Activated CD4-positive, alpha-beta memory T cell treated with anti-CD3 and anti-CD28 coated beads for 36 hours (primary cell): ENCODE measurements at regions not wholly inside any gene's neighbourhood (a gene's known extent, or its start where the extent isn't known, plus 50 kb on each side); places are given as distances from the start of the nearest gene placed in this dataset.
"Not testable (repeated sequence)": the region's sequence is repeated elsewhere in the genome, so short reads cannot be mapped to it uniquely, and the experiment has no call there.

Experiments used
- CTCF ChIA-PET: fragments of 350-600 bp; sonication (Branson Sonifier 250); formaldehyde crosslinking; loops from one replicate; lab custom pipeline; 2021; ENCODE audit warnings: antibody characterized with exemption, inconsistent platforms; lab: Charles Lee
- POLR2A ChIA-PET: fragments of 350-600 bp; sonication (Branson Sonifier 250); formaldehyde crosslinking; loops from one replicate; lab custom pipeline; 2021; ENCODE audit warnings: antibody characterized with exemption; lab: Charles Lee
- DNase-seq: peaks from one replicate; pipeline ENCODE4 v3.0.0-alpha.2; 2020
- H3K27ac Mint-ChIP-seq: one replicate; pipeline ENCODE4 v1.8.0; 2021; ENCODE audit warnings: mixed read lengths
- H3K27me3 Mint-ChIP-seq: one replicate; pipeline ENCODE4 v1.8.0; 2021; ENCODE audit warnings: mixed read lengths
- H3K36me3 Mint-ChIP-seq: one replicate; pipeline ENCODE4 v1.8.0; 2021; ENCODE audit warnings: mixed read lengths
- H3K4me1 Mint-ChIP-seq: one replicate; pipeline ENCODE4 v1.8.0; 2021; ENCODE audit warnings: low read depth, mixed read lengths
- H3K4me3 Mint-ChIP-seq: one replicate; pipeline ENCODE4 v1.8.0; 2021; ENCODE audit warnings: mild to moderate bottlenecking, mixed read lengths
- H3K9me3 Mint-ChIP-seq: one replicate; pipeline ENCODE4 v1.8.0; 2021; ENCODE audit warnings: mixed read lengths
- intact Hi-C: fragments of 100-400 bp; cut with micrococcal nuclease; formaldehyde crosslinking; loops from one replicate; pipeline ENCODE4 v1.15.1; 2023

DNA sequence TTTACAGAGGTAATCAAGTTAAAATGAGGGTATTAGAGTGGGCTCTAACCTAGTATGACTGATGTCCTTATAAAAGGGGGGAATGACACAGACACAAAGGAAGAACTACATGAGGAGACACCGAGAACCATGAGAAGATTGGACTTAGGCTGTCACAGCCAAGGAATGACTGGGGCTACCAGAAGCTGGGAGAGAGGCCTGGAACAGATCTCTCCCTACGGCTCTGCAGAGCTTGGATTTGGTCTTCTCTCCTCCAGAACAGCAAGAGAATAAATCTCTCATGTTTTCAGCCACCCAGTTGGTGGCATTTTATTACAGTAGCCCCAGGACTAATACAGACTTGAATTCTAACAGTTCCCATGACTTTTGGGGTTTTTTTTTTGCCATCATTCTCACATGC lies 110.8 kb downstream of the PSMG1 start:
- no peaks in the 10 kb centered on the region for H3K36me3 Mint-ChIP-seq
- no peak overlapping the region for H3K27ac Mint-ChIP-seq
- ChIA-PET CTCF (no interaction called here), POLR2A (no interaction called here)
- H3K4me1 Mint-ChIP-seq, result no peaks in the 10 kb centered on the region
- peaks cover 10% of the 10 kb centered on the region for H3K9me3 Mint-ChIP-seq
- no peak for DNase-seq
- peaks cover 6% of the 10 kb centered on the region for H3K27me3 Mint-ChIP-seq
- intact Hi-C loops, result no loop called here
- no peak overlapping the region for H3K4me3 Mint-ChIP-seq

DNA sequence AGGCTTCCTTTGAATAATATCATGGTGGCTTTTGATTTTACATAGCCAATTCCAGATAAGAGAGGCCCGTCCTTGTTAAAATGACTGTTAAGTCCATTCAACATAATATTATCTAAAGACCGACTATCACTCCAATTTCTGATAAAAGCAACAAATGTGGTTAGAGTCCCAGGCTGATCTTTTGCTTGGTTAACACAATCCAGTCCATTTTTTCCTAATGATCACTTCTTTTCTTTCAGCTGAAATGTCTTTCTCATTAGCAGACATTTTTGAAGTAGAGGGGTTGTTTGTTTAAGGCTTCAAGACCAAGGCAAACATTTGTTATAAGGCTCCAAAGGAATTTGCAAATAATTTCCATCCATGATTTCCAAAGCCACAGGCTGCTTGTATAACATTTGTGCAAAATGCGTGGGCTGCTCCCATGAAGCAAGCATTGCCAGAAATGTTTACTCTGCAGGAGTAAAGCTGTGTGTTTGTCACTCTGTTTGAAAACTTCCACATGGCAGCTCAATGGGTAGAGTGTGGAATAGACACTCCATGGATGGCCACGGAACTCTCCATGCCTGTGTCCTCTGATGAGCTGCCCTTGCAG lies 111.5 kb downstream of the PSMG1 start:
- CTCF ChIA-PET, result no interaction called here
- Mint-ChIP-seq H3K9me3 (peaks cover 10% of the 10 kb centered on the region), H3K4me1 (no peaks in the 10 kb centered on the region), H3K27me3 (peaks cover 3% of the 10 kb centered on the region), H3K4me3 (no peak overlapping the region), H3K36me3 (no peaks in the 10 kb centered on the region), H3K27ac (no peak overlapping the region)
- intact Hi-C loops, result no loop called here
- POLR2A ChIA-PET, result no interaction called here
- no peak for DNase-seq

DNA sequence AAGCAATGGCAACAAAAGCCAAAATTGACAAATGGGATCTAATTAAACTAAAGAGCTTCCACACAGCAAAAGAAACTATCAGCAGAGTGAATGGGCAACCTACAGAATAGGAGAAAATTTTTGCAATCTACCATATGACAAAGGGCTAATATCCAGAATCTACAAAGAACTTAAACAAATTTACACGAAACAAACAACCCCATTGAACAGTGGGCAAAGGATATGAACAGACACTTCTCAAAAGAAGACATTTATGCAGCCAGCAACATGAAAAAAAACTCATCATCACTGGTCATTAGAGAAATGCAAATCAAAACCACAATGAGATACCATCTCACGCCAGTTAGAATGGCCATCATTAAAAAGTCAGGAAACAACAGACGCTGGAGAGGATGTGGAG lies 113.4 kb downstream of the PSMG1 start:
- H3K9me3 Mint-ChIP-seq, CTCF ChIA-PET, H3K27me3 Mint-ChIP-seq, H3K27ac Mint-ChIP-seq, intact Hi-C loops, H3K36me3 Mint-ChIP-seq, POLR2A ChIA-PET, DNase-seq, H3K4me3 Mint-ChIP-seq, H3K4me1 Mint-ChIP-seq: not testable (repeated sequence)

DNA sequence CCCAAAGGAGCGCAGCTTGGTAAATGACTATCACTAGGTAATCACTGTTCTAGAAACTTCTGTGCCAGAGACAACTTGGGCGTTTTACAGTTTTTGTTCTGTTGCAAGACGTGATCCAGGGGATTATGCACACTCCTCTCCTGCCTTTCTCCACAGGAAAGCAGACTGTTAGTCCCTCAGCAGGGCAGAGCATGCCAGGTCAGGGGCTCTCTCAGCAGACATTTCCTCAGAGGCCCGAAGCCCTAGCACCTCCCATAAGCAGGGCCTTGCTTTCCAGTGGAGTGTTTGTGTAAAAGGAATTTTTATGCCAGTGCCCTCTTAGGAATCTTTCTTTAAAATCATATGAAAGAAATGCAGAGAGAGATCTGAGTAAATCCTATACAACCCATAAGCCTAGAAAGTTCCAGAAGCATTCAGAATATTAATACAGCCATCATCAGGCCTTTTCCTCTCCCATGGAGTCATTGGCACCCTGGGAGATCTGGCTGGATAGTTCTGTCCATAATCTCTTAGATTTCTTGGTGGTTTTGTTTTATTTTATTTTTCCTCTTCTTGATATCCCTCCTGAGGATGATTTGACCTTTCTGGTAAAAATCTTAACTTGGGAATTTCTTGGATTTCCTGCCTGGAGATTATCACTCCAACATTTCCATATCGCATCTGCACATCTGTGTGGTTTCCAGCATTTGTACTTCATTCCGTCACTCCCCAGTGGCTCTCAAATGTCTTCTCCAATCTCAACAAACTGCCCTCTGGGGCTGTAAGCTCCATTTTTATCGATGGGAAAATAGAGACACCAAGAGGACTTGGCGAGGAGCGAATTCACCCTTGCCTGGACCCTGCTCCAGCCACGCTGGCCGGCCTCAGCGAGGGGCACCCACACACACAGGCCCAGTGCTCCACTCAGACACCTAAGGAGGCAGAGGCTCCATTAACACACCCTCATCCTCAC lies 116.1 kb downstream of the PSMG1 start:
- Mint-ChIP-seq H3K4me1 (no peaks in the 10 kb centered on the region), H3K9me3 (no peaks in the 10 kb centered on the region), H3K27ac (no peak overlapping the region), H3K27me3 (peaks cover 2% of the 10 kb centered on the region), H3K4me3 (no peak overlapping the region), H3K36me3 (no peaks in the 10 kb centered on the region)
- CTCF ChIA-PET, result no interaction called here
- intact Hi-C loops, result no loop called here
- DNase-seq, result no peak
- POLR2A ChIA-PET, result no interaction called here

DNA sequence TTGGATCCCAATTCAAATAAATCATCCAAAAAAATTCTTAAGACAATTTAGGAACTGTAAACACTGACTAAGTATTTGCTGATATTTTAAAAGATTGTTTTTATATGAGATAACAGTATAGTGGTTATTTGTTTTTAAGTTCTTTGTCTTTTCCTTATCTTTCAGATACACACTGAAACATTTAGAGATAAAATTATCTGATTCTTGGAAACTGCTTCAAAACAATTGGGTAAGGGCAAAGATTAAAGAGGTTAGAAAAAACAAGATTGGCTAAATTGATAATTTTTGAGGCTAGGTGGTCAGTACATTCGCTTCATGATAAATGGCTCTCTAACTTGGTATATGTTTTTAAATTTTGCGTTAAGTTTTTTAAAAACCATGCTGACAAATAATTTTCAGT lies 117.3 kb downstream of the PSMG1 start:
- POLR2A ChIA-PET, result no interaction called here

DNA sequence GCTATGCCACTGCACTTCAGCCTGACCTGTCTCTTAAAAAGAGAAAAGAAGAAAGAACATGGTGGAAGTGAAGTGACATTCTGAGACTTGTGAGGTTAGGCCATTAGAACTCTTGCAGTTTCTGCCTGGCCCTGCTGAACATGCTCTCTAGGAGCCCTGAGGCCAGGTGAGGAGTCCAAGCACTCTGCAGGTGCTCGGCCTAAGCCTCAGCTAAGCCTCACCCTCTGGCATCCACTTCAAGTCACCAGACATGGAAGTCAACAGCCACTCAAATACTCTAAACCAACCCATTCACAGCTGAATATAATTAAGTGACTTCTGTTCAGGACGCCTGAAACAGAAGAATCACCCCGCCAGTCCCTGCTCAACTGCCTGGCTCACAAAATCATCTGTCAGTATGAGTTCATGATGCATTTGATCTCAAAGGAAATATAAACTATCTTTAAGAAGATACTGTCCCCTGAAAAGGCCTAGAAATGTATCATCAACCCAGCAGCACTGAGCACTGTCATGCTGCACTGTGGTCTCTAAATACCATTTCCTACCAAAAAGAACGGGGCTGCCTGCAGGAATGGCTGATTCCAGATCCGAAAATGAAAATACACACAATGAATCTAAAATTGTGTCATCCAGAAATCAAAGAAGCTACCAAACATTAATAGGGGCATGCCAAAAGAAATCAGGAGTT lies 118.8 kb downstream of the PSMG1 start:
- POLR2A ChIA-PET, result no interaction called here
- H3K27me3 Mint-ChIP-seq, result no peaks in the 10 kb centered on the region
- no peaks in the 10 kb centered on the region for H3K36me3 Mint-ChIP-seq
- H3K4me1 Mint-ChIP-seq, result no peaks in the 10 kb centered on the region
- no peaks in the 10 kb centered on the region for H3K9me3 Mint-ChIP-seq
- intact Hi-C loops, result no loop called here
- DNase-seq, result no peak
- no peak overlapping the region for H3K27ac Mint-ChIP-seq
- no peak overlapping the region for H3K4me3 Mint-ChIP-seq
- CTCF ChIA-PET, result no interaction called here

More for the DNA sequence above, 117.3 kb downstream of the PSMG1 start:
- Mint-ChIP-seq H3K9me3 (no peaks in the 10 kb centered on the region), H3K4me1 (no peaks in the 10 kb centered on the region), H3K27me3 (peaks cover 2% of the 10 kb centered on the region), H3K36me3 (no peaks in the 10 kb centered on the region), H3K4me3 (no peak overlapping the region), H3K27ac (no peak overlapping the region)
- intact Hi-C loops, result no loop called here
- CTCF ChIA-PET, result no interaction called here
- no peak for DNase-seq

DNA sequence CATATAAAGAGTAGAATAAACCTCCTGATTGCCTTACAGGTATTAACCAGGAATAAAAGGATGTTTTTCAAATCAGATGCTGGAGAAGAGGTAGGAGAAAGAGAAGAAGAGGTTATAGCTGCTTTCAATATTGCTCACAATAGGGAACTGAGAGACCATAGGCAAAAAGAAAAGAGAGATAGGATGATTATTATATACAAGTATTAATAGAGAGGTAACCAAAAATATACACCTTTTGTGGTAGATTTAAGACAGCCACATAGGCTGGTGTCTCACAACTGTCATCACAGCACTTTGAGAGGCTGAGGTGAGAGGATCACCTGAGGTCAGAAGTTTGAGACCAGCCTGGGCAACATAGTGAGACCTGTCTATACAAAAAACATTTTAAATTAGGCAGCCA lies 119.7 kb downstream of the PSMG1 start:
- Mint-ChIP-seq H3K36me3 (no peaks in the 10 kb centered on the region), H3K27ac (no peak overlapping the region), H3K4me1 (no peaks in the 10 kb centered on the region), H3K4me3 (no peak overlapping the region), H3K9me3 (no peaks in the 10 kb centered on the region), H3K27me3 (no peaks in the 10 kb centered on the region)
- DNase-seq, result no peak
- intact Hi-C loops, result no loop called here
- ChIA-PET CTCF (no interaction called here), POLR2A (no interaction called here)

DNA sequence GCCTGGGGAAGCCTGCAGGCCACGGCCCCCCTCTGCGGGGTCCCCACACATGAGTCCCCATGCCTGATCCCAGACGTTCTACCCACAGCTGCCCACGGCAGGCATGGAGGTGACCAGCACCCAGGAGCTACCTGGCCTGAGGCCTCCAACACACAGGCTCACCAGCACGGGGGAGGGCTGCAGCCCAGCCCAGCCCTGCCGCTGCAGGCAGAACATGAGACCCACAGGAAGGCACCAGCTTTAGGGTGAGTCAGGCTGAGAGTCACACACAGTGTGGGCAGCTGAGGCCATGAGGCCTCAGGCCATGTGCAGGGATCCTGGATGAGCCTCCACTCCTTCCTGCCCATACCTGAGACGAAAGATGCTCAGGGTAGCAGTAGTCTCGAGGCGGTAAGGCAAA lies 121.1 kb downstream of the PSMG1 start:
- CTCF ChIA-PET, result no interaction called here
- peaks cover 1% of the 10 kb centered on the region for H3K27me3 Mint-ChIP-seq
- POLR2A ChIA-PET, result no interaction called here
- H3K9me3 Mint-ChIP-seq, result no peaks in the 10 kb centered on the region
- no peak overlapping the region for H3K27ac Mint-ChIP-seq
- H3K36me3 Mint-ChIP-seq, result no peaks in the 10 kb centered on the region
- no peaks in the 10 kb centered on the region for H3K4me1 Mint-ChIP-seq
- intact Hi-C loops, result no loop called here
- no peak overlapping the region for H3K4me3 Mint-ChIP-seq
- no peak for DNase-seq

DNA sequence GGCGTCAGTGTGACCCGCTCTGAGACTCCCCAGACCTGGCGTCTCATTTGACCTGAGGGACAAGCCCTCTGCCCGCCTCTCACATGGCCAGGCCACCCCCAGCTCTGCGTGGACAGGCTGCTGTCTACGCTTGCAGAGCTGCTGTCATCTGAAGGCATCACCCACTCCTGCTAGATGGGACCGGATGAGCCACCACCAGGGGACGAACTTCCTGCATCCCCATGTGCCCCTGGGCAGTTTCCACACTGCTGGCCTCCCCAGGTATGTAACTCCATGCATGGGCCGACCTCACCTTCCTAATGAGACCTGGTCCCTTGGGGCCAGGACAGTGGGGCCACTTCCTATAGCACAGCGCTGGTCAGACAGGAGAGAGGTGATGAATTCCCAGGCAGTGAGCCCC lies 121.5 kb downstream of the PSMG1 start:
- POLR2A ChIA-PET, result no interaction called here
- Mint-ChIP-seq H3K4me1 (no peaks in the 10 kb centered on the region), H3K9me3 (no peaks in the 10 kb centered on the region), H3K27ac (no peak overlapping the region), H3K27me3 (peaks cover 1% of the 10 kb centered on the region), H3K4me3 (no peak overlapping the region), H3K36me3 (no peaks in the 10 kb centered on the region)
- CTCF ChIA-PET, result no interaction called here
- intact Hi-C loops, result no loop called here
- no peak for DNase-seq

DNA sequence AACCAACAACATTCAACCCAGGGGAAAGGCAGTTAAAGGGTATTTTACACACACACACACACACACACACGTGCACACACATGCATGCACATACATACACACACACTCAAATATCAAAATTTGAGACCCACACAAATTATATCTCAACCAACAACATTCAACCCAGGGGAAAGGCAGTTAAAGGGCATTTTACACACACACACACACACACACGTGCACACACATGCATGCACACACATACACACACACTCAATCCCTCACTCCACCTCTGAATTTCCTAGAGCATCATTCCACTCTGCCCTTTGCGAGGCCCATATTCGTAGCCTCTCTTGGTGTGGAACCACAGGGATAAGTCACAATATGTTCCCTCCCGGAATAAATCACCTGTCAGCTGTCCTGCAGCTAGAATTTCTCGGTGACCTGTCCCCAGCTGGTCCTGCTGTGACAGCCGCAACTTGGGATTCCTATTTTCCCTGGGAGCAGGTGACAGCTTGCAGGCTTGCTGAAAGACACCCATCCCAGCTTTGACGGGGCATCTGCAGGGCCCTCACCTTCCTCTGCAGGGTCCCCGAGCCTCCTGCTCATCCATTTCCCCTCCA lies 122.7 kb downstream of the PSMG1 start:
- H3K9me3 Mint-ChIP-seq, result no peaks in the 10 kb centered on the region

DNA sequence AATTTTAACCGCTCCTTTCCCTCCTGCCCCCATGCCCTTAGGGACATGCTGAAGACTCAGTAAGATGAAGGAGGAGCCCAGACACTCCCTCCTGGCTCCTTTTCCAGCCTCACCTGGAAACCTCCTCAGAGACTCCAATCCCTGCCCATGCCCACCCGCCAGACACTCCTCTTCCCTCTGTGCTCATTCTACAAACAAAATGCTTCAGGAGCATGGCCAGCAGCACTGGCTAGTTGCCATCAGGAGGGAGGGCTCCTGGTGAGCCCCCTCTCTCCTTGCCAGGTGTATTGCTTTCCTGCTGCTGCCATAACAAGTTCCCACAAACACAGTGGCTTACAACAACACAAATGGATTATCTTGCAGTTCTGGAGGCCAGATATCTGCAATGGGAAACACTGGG lies 126.1 kb downstream of the PSMG1 start:
- Mint-ChIP-seq H3K4me3 (no peak overlapping the region), H3K27me3 (peaks cover 5% of the 10 kb centered on the region), H3K36me3 (no peaks in the 10 kb centered on the region), H3K4me1 (no peaks in the 10 kb centered on the region), H3K27ac (no peak overlapping the region), H3K9me3 (no peaks in the 10 kb centered on the region)
- intact Hi-C loops, result no loop called here
- ChIA-PET CTCF (no interaction called here), POLR2A (no interaction called here)
- DNase-seq, result no peak

More for the DNA sequence above, 122.7 kb downstream of the PSMG1 start:
- H3K27ac Mint-ChIP-seq, result no peak overlapping the region
- intact Hi-C loops, result no loop called here
- CTCF ChIA-PET, result no interaction called here
- peaks cover 1% of the 10 kb centered on the region for H3K27me3 Mint-ChIP-seq
- H3K4me1 Mint-ChIP-seq, result no peaks in the 10 kb centered on the region
- DNase-seq, result no peak
- POLR2A ChIA-PET, result no interaction called here
- no peak overlapping the region for H3K4me3 Mint-ChIP-seq
- no peaks in the 10 kb centered on the region for H3K36me3 Mint-ChIP-seq

DNA sequence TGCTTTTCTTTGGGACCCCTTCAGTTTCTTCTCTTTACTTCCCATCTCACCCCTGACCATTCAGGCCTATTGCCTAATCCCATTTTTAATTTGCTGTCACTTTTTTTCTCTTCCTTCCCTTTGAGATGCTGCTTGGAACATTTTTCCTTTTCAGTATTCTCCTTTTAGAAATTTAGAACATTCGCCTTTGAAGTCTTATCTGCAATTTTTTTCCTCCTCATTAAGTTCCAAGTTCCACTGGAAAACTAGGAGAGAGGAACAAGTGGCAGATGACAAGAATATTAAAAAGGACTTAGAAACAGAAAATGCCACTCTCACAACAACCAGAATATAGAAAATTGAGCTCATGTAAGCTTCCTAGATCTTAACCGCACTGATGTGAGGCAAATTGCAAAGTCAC lies 126.6 kb downstream of the PSMG1 start:
- Mint-ChIP-seq H3K27me3 (peaks cover 5% of the 10 kb centered on the region), H3K27ac (no peak overlapping the region), H3K9me3 (no peaks in the 10 kb centered on the region), H3K36me3 (no peaks in the 10 kb centered on the region), H3K4me1 (no peaks in the 10 kb centered on the region), H3K4me3 (no peak overlapping the region)
- POLR2A ChIA-PET, result no interaction called here
- intact Hi-C loops, result no loop called here
- CTCF ChIA-PET, result no interaction called here
- DNase-seq, result no peak
